NCI-H146 treated with DMSO at 0.1 percent for 48 hours (cell line): ENCODE measurements at regions not wholly inside any gene's neighbourhood (a gene's known extent, or its start where the extent isn't known, plus 50 kb on each side); places are given as distances from the start of the nearest gene placed in this dataset.
"Not testable (repeated sequence)": the region's sequence is repeated elsewhere in the genome, so short reads cannot be mapped to it uniquely, and the experiment has no call there.

Experiments used
- DNase-seq: peaks from one replicate; lab custom pipeline; 2025; ENCODE audit not compliant: unreplicated experiment; lab: John Stamatoyannopoulos, UW

- DNase-seq = not testable (repeated sequence)
These were observed 215.0 kb downstream of the STIM2 start for GRCh38 chr4:27075603-27076002.

GRCh38 chr4:27078934-27079455 is 218.4 kb downstream of the STIM2 start:
- DNase-seq = no peak

GRCh38 chr4:27081675-27082586 is 221.3 kb downstream of the STIM2 start:
- no peak for DNase-seq

GRCh38 chr4:27082776-27083175 is 222.1 kb downstream of the STIM2 start:
- no peak for DNase-seq

GRCh38 chr4:27084685-27085361 is 224.2 kb downstream of the STIM2 start:
- DNase-seq = no peak

GRCh38 chr4:27085396-27085795 is 224.8 kb downstream of the STIM2 start:
- no peak for DNase-seq

GRCh38 chr4:27087306-27088045 is 226.8 kb downstream of the STIM2 start:
- DNase-seq = no peak

- no peak for DNase-seq
These were observed 227.8 kb downstream of the STIM2 start for GRCh38 chr4:27088491-27088890.

- DNase-seq = no peak
These were observed 228.5 kb downstream of the STIM2 start for GRCh38 chr4:27089186-27089585.

- no peak for DNase-seq
These were observed 229.8 kb downstream of the STIM2 start for GRCh38 chr4:27090406-27090805.

- no peak for DNase-seq
These were observed 233.6 kb downstream of the STIM2 start for GRCh38 chr4:27094224-27094623.

GRCh38 chr4:27094783-27095182 is 234.1 kb downstream of the STIM2 start:
- DNase-seq = no peak

GRCh38 chr4:27096142-27096824 is 235.6 kb downstream of the STIM2 start:
- no peak for DNase-seq

GRCh38 chr4:27098034-27098433 is 237.4 kb downstream of the STIM2 start:
- no peak for DNase-seq

- DNase-seq = no peak
These were observed 240.1 kb downstream of the STIM2 start for GRCh38 chr4:27100713-27101112.

- DNase-seq = no peak
These were observed 240.5 kb downstream of the STIM2 start for GRCh38 chr4:27101126-27101525.

- DNase-seq = no peak
These were observed 240.9 kb downstream of the STIM2 start for GRCh38 chr4:27101561-27101960.

GRCh38 chr4:27111627-27112026 is 251.0 kb downstream of the STIM2 start:
- DNase-seq = no peak

- DNase-seq = no peak
These were observed 251.9 kb downstream of the STIM2 start for GRCh38 chr4:27112587-27112986.

- DNase-seq = no peak
These were observed 254.6 kb downstream of the STIM2 start for GRCh38 chr4:27115221-27115620.

GRCh38 chr4:27117453-27117852 is 256.8 kb downstream of the STIM2 start:
- no peak for DNase-seq
